GM12891 (cell line): ENCODE measurements at regions not wholly inside any gene's neighbourhood (a gene's known extent, or its start where the extent isn't known, plus 50 kb on each side); places are given as distances from the start of the nearest gene placed in this dataset.
"Not testable (repeated sequence)": the region's sequence is repeated elsewhere in the genome, so short reads cannot be mapped to it uniquely, and the experiment has no call there.

Source experiments
- DNase-seq: peaks from one replicate; pipeline ENCODE4 v3.0.0; 2011; ENCODE audit warnings: low spot score; ENCODE audit not compliant: insufficient read length
- FAIRE-seq: peaks from 2 replicates; lab custom pipeline; 2011; peaks lifted over from hg19 to GRCh38; lab: Jason Lieb, UNC
- PAX5 ChIP-seq: IDR thresholded peaks from 2 replicates; pipeline ENCODE4 v1.6.1; 2011; ENCODE audit warnings: low read length, moderate library complexity, mild to moderate bottlenecking; ENCODE audit not compliant: insufficient read depth, severe bottlenecking
- POLR2A ChIP-seq: IDR thresholded peaks from 2 replicates; pipeline ENCODE4 v1.6.1; 2011; ENCODE audit warnings: low read depth, low read length, control low read depth
- POLR2AphosphoS5 ChIP-seq: IDR thresholded peaks from 2 replicates; pipeline ENCODE4 v1.6.1; 2011; ENCODE audit warnings: low read depth, low read length, control low read depth
- POU2F2 ChIP-seq: IDR thresholded peaks from 2 replicates; pipeline ENCODE4 v1.6.1; 2011; ENCODE audit warnings: low read depth, mild to moderate bottlenecking, control low read depth, low read length, moderate library complexity
- SPI1 ChIP-seq: IDR thresholded peaks from 2 replicates; pipeline ENCODE4 v1.6.1; 2011; ENCODE audit warnings: low read depth, low read length, control low read depth
- TAF1 ChIP-seq: IDR thresholded peaks from 2 replicates; pipeline ENCODE4 v1.6.1; 2011; ENCODE audit warnings: low read depth, low read length, control low read depth

DNA sequence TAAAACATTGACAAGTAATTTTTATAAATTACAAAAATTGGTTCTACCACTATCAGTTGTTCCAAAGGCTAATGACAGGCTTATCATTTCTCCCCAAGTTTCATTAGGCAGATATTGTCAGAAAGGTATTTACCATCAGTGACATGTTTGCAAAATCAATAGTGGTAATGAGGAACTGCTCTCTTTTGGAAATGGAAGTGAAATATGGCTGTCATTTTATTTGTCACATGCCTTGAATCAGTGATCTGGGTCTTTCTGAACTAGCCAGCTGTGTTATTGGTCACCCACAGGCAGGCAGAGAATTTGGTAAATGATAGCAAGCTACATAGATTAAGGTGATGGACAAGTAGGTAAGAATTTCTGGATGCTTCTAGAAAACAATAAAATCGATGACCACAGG, 268.0 kb upstream of the ARHGEF26 start:
- FAIRE-seq (no peak), DNase-seq (no peak)
- TF ChIP-seq SPI1 = peak; percentile 51
- TF ChIP-seq POLR2A = no peak
- no peak for TF ChIP-seq PAX5

DNA sequence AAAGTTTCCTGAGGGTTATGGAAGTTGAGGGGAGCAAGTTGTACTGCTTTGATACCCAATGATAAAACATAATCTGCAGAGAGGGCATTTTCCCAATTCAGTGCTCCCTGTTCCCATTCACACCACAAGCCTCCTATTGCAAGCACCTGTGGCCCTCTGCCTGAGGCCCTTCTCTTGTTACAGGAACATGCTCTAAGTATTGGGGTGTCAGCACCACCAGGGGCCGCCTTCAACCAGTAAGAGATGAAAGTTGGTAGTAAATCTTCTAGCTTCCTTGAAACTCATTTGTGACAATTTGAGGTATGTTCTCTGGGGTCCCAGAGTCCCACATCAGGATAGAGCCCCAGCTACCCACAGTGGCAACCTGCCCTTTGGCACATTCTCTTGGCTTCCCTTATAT, 265.4 kb upstream of the ARHGEF26 start:
- DNase-seq = no peak
- FAIRE-seq = no peak
- TF ChIP-seq POU2F2 = no peak
- no peak for TF ChIP-seq TAF1
- no peak for TF ChIP-seq PAX5
- TF ChIP-seq POLR2A = no peak
- no peak for TF ChIP-seq SPI1
- TF ChIP-seq POLR2AphosphoS5 = no peak

DNA sequence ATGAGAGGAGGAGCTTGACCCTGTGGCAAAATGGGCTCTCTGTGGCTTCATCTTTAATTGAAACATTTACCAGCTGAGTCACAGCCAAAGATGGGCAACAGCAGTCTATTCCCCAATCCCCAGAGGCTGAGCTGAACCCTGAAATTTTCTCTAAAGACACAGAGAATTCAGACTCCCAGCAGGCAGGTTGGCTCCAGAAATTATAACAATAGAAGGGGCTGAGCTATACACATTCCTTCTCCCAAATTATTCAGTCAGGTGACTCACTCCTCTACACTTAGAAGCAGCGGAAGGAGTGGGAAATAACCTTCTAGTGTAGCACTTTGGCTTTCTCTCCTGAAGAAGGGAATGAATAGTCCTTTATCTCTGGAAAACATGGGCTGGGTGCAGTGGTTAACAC, 264.3 kb upstream of the ARHGEF26 start:
- TF ChIP-seq POU2F2 (no peak), TAF1 (no peak), POLR2AphosphoS5 (no peak), POLR2A (no peak), SPI1 (no peak), PAX5 (no peak)
- no peak for DNase-seq
- no peak for FAIRE-seq

GRCh38 chr3:153864793-153865192, 256.4 kb upstream of the ARHGEF26 start:
- FAIRE-seq (no peak), DNase-seq (no peak)
- TF ChIP-seq POLR2A (no peak), POU2F2 (no peak), POLR2AphosphoS5 (no peak), TAF1 (no peak), PAX5 (no peak), SPI1 (no peak)

DNA sequence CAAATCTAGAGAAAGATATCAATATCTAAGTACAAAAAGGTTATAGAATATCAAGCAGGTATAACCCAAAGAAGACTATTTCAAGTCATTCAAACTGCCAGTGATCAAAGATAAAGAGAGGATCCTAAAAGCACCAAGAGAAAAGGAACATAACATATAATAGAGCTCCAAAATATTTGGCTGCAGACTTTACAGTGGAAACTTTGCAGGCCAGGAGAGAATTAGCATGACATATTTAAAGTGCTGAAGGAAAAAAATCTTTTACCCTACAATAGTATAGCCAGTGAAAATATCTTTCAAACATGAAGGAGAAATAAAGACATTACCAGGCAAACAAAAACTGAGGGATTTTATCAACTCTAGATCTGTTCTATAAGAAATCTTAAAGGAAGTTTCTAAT, 254.3 kb upstream of the ARHGEF26 start:
- DNase-seq (no peak), FAIRE-seq (no peak)
- no peak for TF ChIP-seq POLR2AphosphoS5

- FAIRE-seq, DNase-seq: not testable (repeated sequence)
These were observed 246.8 kb upstream of the ARHGEF26 start for GRCh38 chr3:153874348-153874747.

DNA sequence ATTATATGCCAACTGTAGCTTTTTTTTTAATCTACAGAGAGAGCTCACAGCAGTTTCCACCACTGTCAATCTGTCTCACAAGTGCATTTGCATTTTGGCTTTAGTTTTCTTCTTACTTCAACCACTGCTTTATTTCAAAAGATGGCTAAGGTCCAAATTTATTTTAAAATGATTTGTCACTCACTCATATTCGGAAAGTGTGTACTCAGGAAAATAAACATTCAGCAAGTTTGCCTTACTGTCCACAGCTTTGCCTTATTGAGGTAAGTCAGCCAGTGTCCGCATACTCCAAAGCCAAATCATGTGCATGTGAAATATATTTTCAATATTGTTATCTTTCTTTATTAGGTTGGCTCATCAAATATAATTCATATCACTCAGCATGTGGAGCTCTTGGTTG, 240.7 kb upstream of the ARHGEF26 start:
- FAIRE-seq (no peak), DNase-seq (no peak)
- no peak for TF ChIP-seq TAF1
- TF ChIP-seq PAX5 = no peak
- TF ChIP-seq POLR2AphosphoS5 = no peak
- TF ChIP-seq SPI1 = no peak
- no peak for TF ChIP-seq POLR2A
- TF ChIP-seq POU2F2 = no peak

DNA sequence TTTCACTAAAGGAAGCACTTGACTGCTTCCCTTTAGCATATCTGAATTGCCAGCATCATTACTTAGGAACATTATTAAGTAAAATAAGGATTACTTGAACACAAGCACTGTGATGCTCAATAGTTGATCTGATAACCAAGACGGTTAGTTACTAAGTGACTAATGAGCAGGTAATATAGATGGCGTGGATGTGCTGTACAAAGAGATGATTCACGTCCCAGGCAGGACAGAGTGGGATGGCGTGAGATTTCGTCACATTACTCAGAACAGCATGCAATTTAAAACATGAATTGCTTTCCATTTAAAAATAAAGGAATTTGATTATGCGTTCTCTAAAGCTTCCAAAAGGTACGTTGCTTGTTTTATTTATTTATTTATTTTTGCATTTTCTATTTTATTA, 240.0 kb upstream of the ARHGEF26 start:
- TF ChIP-seq POU2F2 = no peak
- no peak for TF ChIP-seq SPI1
- no peak for TF ChIP-seq PAX5
- TF ChIP-seq TAF1 = no peak
- TF ChIP-seq POLR2A = no peak
- no peak for TF ChIP-seq POLR2AphosphoS5
- no peak for FAIRE-seq
- DNase-seq = no peak

DNA sequence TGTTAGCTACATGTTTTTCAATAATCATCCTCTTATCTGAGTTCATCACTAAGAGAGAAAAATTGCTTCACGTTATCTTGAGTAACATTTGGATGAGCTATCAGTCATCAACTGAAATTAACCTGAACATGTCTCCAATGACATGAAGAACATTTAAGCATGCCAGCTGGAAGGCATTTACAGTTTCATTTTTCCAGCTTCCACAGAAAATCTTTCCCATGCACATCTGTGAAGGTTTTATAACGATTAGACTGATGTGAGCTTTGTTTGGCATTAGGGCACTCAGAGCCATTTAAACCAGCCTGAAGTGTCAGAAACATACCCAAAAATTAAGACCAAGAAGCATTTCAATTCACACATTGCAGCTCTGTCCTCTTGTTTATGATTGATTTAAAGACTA, 235.8 kb upstream of the ARHGEF26 start:
- FAIRE-seq (no peak), DNase-seq (no peak)
- TF ChIP-seq SPI1 (no peak), TAF1 (no peak), POU2F2 (no peak), POLR2A (no peak), POLR2AphosphoS5 (no peak), PAX5 (no peak)

GRCh38 chr3:153889905-153890334, 231.3 kb upstream of the ARHGEF26 start:
- DNase-seq (no peak), FAIRE-seq (no peak)
- no peak for TF ChIP-seq POLR2AphosphoS5
- TF ChIP-seq PAX5 = no peak
- TF ChIP-seq TAF1 = no peak
- TF ChIP-seq POU2F2 = no peak
- TF ChIP-seq SPI1 = no peak
- no peak for TF ChIP-seq POLR2A

DNA sequence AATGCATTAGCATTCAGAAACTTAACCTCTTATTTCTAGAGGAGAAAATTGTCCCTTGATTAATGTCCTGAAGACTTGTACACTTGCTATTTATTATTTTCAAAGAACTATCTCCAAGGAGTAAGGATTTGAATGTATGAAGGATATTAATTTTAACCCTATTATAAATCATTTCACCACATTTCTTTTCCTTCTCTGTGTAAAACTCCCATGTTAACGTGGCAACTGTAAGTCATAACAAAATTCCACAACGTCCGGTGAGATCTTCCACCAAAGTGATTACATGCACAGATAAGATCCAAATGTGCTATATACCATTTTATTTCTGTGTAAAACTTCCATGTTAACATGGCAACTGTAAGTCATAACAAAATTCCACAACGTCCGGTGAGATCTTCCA, 229.1 kb upstream of the ARHGEF26 start:
- no peak for FAIRE-seq
- TF ChIP-seq SPI1 = no peak
- no peak for TF ChIP-seq PAX5
- TF ChIP-seq POU2F2 = no peak
- no peak for TF ChIP-seq TAF1
- TF ChIP-seq POLR2A = no peak
- no peak for DNase-seq
